ENCODE measurements at regions not wholly inside any gene's neighbourhood (a gene's known extent, or its start where the extent isn't known, plus 50 kb on each side); places are given as distances from the start of the nearest gene placed in this dataset.

DNA sequence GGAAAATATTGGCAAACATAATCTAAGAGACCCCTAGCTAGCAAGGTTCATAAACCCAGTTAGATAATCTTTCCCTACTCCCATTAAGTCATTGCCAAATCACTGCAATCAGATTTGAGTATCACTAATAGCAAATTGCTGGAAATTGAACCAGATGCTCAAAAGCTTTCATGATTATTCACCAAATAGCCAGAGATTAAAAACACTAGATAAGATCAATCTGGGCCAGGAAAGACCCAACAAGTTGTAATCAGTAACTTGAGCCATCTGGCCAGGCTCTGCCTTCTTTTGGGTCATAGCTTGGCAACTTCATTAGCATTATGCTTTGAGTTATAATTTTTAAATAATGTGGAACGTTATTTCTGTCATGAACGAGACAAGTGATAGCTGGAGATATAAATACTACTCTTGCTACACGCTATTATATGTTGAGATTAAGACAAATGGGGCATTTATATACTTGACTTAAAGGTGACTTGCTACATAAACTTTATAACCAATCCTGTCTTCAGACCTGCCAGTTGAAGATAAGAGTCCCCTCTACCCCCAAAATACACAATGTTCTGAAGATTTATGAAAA, 196.6 kb upstream of the EDNRA start:
- TF ChIP-seq POLR2AphosphoS5 (IDR thresholded peaks at IDR 0.05), result no peak
- TF ChIP-seq, protein P1, sequence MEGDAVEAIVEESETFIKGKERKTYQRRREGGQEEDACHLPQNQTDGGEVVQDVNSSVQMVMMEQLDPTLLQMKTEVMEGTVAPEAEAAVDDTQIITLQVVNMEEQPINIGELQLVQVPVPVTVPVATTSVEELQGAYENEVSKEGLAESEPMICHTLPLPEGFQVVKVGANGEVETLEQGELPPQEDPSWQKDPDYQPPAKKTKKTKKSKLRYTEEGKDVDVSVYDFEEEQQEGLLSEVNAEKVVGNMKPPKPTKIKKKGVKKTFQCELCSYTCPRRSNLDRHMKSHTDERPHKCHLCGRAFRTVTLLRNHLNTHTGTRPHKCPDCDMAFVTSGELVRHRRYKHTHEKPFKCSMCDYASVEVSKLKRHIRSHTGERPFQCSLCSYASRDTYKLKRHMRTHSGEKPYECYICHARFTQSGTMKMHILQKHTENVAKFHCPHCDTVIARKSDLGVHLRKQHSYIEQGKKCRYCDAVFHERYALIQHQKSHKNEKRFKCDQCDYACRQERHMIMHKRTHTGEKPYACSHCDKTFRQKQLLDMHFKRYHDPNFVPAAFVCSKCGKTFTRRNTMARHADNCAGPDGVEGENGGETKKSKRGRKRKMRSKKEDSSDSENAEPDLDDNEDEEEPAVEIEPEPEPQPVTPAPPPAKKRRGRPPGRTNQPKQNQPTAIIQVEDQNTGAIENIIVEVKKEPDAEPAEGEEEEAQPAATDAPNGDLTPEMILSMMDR (IDR thresholded peaks at IDR 0.05 in 8 of 11, conservative IDR thresholded peaks at IDR 0.05 in 3 of 11), result no peak
- no peak for TF ChIP-seq POLR2A (IDR thresholded peaks at IDR 0.05)
